NCI-H1417 treated with DMSO at 0.1 percent for 48 hours (cell line): ENCODE measurements at regions not wholly inside any gene's neighbourhood (a gene's known extent, or its start where the extent isn't known, plus 50 kb on each side); places are given as distances from the start of the nearest gene placed in this dataset.
"Not testable (repeated sequence)": the region's sequence is repeated elsewhere in the genome, so short reads cannot be mapped to it uniquely, and the experiment has no call there.

Source experiments
- DNase-seq: peaks from one replicate; lab custom pipeline; 2025; lab: John Stamatoyannopoulos, UW

- DNase-seq = no peak
Observed at GRCh38 chr3:178090899-178091298, 445.3 kb upstream of the KCNMB2 start.

DNA sequence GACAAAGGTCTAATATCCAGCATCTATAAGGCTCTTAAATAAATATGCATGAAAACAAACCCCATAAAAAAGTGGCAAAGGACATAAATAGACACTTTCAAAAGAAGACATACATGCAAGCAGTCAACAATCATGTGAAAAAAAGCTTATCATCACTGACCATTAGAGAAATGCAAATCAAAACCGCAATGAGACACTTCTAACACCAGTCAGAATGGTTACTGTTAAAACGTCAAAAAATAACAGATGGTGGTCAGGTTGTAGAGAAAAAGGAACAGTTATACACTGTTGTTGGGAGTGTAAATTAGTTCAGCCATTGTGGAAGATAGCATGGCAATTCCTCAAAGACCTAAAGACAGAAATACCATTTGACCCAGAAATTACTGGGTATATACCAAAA, 440.7 kb upstream of the KCNMB2 start:
- no peak for DNase-seq

- no peak for DNase-seq
Observed at GRCh38 chr3:178096955-178097354, 439.3 kb upstream of the KCNMB2 start.

GRCh38 chr3:178097576-178097975, 438.7 kb upstream of the KCNMB2 start:
- no peak for DNase-seq

DNA sequence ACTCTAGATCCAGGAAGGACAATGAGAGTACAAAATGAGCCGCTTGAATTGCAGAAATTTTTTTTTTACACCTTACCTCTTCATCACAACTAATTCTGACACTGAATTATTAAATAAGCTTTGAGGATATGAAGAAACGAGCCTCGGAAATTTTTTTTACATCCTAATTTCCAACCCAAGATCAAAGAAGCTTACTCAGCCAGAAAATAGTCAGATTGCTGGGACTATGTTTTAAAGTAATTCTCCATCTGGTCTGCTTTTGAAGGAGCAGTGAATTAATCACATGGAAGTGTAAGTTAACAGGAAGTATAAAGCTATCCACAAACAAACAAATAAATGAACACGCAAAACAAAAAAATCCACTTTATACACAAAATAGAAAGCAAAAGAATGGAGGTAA, 437.0 kb upstream of the KCNMB2 start:
- no peak for DNase-seq

- no peak for DNase-seq
Observed at GRCh38 chr3:178099862-178100261, 436.4 kb upstream of the KCNMB2 start.

- DNase-seq = no peak
Observed at GRCh38 chr3:178100908-178101307, 435.3 kb upstream of the KCNMB2 start.

GRCh38 chr3:178103140-178103539, 433.1 kb upstream of the KCNMB2 start:
- DNase-seq = no peak

DNA sequence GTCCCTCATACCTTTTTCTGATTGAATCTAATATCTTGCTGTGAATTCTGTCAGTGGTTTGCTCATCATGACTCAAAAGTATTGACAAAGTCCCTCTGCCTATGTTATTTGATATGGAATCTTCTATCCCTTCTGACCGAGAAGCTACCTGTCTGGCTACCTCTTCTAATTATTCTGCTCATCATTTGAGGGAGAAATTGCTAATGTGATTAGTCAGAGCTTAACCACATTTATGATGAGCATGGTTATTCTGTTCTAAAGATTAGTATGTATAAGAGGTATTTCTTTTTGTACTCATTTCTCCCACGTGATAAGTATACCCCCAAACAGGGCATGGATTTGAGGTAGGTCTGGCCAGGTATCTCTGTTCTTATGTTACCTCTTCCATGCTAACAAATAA, 428.4 kb upstream of the KCNMB2 start:
- DNase-seq = no peak

GRCh38 chr3:178109691-178110090, 426.5 kb upstream of the KCNMB2 start:
- no peak for DNase-seq

DNA sequence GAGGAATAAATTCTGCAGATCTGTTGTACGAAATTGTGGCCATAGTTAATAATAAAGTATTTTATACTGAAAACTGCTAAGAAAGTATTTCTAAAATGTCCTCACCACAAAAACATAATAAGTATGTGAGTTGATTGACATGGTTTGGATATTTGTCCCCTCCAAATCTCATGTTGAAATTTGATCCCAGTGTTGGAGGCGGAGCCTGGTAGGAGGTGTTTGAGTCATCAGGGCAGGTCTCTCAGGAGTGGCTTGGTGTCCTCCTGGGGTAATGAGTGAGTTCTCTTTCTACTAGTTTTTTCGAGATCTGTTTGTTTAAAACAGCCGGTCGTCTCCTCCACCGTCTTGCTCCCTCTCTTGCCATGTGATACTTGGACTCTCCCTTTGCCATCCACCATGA, 424.1 kb upstream of the KCNMB2 start:
- no peak for DNase-seq

DNA sequence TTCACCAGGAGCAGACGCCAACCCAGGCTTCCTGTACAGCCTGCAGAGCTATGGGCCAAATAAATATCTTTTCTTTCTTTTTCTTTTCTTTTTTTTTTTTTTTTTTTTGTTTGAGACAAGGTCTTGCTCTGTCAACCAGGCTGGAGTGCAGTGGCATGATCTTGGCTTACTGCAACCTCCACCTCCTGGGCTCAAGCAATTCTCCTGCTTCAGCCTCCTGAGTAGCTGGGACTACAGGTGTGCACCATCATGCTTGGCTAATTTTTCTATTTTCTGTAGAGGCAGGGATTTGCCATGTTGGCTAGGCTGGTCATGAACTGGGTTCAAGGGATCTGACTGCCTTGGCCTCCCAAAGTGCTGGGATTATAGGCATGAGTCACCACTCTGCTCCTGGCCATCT, 423.7 kb upstream of the KCNMB2 start:
- DNase-seq = not testable (repeated sequence)

DNA sequence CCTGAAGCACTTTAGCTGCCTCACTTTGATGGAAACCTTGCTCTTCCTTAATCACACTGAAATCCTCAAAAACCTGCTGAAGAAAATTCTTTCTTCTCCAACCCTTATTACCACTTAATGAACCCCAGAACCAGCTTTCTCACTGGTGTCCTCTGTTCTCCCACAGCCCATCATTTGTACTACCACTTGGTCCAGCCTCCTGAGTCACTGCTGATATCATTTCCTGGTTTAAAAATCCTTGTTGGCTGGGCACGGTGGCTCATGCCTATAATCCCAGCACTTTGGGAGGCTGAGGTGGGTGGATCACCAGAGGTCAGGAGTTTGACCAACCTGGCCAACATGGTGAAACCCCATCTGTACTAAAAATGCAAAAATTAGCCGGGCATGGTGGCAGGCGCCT, 418.6 kb upstream of the KCNMB2 start:
- DNase-seq = no peak

GRCh38 chr3:178119608-178120295, 416.5 kb upstream of the KCNMB2 start:
- DNase-seq = not testable (repeated sequence)

GRCh38 chr3:178120367-178120766, 415.9 kb upstream of the KCNMB2 start:
- no peak for DNase-seq

DNA sequence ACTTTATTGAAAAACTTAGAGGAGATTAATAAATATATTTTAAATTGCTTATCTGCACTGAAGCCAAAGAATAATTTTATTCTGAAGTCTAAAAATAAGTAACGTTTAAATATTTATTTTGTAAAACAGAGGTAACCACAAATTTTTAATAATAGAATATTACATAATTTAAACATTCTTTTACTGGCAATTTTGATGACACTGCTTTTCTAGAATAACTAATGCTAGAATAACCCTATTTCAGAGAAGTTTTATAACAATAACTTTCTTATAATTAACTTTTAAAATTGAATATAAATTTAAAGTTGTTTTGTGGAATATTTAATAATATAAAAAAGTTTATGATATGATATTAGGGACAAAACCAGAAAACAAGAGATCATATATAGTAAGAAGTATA, 409.6 kb upstream of the KCNMB2 start:
- DNase-seq = no peak

DNA sequence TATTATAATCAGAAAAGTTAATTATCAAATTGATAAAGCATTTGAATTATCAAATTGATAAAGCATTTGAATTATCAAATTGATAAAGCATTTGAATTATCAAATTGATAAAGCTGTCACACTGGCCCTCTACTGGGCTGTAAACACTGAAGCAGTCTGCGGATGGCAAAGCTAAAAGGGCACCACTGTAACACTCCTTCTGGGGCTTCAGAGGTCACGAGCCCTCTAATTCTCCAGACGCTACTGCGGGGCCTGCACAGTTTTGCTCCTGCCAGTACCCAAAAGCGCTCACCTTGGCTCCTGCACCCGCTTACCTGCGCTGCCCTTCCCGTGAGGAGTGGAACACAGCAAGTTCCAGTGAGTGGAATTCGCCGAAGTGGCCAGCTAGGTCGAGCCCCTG, 409.0 kb upstream of the KCNMB2 start:
- no peak for DNase-seq

DNA sequence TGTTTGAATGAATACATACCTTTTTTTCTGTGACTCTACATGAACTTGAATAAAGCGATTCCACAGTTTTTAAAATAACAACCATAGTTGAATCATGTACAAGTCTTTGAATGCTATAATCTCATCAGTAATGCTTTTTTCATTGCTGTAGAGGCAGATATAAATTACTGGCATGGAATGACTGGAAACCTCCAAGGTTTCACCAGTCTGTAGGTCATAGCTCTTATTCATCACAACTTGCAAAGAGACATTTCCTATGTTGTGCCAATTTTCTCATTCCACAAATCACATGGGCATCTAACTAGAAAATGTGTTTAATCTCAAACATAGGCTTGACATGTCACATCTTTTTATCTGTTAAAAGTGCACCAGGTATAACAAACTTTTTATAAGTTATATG, 407.1 kb upstream of the KCNMB2 start:
- DNase-seq = no peak

- no peak for DNase-seq
Observed at GRCh38 chr3:178131801-178132200, 404.4 kb upstream of the KCNMB2 start.

- DNase-seq = no peak
Observed at GRCh38 chr3:178137206-178137605, 399.0 kb upstream of the KCNMB2 start.

- no peak for DNase-seq
Observed at GRCh38 chr3:178137831-178138230, 398.4 kb upstream of the KCNMB2 start.

DNA sequence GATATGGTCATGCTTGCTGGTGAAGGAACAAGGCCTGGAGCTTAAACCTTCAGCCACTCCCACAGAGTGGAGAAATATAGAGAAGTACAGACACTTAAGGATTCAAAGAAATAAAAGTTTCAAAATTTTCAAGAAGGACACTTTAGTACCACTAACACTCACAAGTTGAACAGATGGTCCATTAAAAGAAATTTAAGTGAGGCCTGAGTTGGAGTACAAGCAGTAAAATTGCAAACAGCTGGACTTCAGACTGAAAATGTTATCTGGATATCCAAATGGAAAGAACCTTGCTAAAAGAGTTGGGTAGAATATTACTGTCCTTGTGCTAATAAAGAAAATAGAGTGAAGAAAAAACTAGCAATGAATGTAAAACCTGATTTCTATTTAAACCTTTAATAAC, 397.1 kb upstream of the KCNMB2 start:
- DNase-seq = no peak

DNA sequence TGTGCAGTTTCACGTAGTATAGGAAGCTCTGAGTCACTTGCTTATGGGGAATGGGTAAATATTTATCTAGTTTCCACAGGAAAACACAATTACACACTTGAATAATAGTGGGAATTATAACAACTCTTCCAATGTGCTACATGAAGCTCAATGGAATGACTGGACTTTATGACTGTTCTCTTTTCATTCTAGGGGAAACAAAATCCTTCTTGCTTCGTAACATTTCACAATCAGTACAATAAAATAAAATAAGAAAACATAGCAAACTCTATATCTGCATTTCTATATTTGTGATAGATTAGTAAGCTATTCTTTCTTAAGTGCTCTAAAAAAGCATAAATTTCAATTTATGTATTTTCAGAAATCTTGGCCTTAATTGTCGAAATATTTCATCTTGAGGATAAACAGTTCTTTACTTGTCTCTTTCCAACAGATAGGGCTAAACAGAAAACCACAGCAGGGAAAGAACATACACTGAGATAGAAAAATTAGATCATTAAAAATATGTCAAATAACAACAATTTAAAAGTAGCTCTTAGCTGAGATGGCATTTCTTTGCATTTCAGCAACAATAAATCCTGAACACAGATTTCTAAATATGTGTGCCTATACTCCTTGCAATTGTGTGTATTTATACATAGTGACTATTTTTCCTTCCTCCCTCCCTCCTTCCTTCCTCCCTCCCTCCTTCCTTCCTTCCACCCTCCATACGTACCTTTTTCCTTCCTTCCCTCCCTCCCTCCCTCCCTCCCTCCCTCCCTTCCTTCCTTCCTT, 395.5 kb upstream of the KCNMB2 start:
- DNase-seq = no peak

DNA sequence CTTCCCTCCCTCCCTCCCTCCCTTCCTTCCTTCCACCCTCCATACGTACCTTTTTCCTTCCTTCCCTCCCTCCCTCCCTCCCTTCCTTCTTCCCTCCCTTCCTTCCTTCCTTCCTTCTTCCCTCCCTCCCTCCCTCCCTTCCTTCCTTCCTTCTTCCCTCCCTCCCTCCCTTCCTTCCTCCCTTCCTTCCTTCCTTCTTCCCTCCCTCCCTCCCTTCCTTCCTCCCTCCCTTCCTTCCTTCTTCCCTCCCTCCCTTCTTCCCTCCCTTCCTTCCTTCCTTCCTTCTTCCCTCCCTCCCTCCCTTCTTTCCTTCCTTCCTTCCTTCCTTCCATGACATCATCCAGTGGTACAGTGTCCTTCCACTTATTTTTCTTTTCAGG, 394.9 kb upstream of the KCNMB2 start:
- DNase-seq = not testable (repeated sequence)
